GM21528 (cell line): ENCODE measurements at regions not wholly inside any gene's neighbourhood (a gene's known extent, or its start where the extent isn't known, plus 50 kb on each side); places are given as distances from the start of the nearest gene placed in this dataset.

Source experiments
- ATAC-seq: cut with Tn5 transposase; IDR thresholded peaks from one replicate; pipeline ENCODE4 v1.9.1; 2021; ENCODE audit warnings: mild to moderate bottlenecking, moderate library complexity; ENCODE audit not compliant: unreplicated experiment, low FRiP score

- ATAC-seq: no peak
These were observed 119.6 kb upstream of the DOK5 start for GRCh38 chr20:54355631-54356280.

- no peak for ATAC-seq
These were observed 118.6 kb upstream of the DOK5 start for GRCh38 chr20:54356801-54357200.

GRCh38 chr20:54361475-54361874, 113.9 kb upstream of the DOK5 start:
- no peak for ATAC-seq

- no peak for ATAC-seq
These were observed 113.1 kb upstream of the DOK5 start for GRCh38 chr20:54362283-54362682.

DNA sequence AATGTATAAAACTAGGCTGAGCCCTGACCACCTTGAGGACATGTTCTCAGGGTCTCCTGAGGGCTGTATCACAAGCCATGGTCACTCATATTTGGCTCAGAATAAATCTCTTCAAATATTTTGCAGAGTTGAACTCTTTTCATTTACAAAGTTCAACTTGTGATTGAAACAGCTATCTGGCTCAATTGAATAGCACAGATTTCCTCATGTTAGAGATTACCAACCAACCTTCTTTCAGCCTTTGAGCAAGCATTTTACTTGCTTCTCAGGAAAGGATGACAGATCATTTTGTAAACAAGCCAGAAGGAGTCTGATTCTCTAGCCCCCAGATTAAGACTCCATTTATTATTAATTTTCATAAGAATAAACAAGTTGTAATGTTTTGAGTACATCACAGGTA, 111.0 kb upstream of the DOK5 start:
- ATAC-seq: no peak

DNA sequence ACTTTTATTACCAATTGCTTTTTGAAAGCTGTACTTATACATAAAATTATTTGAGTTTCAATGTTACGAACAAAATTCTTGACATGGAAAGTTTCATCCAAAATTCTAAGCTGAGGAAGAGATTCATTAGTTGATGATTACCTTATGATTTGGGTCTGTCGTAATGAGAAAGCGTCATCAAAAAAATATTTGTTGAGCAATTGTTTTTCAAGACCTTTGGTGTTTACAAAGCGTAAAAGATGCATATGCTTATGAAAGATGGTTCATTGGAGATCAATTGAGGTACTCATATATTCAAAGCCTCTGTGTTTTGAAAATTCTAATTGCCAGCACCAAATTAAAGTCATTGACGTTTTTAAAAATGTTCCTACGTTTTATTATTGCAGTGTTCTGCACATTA, 110.5 kb upstream of the DOK5 start:
- ATAC-seq: no peak

GRCh38 chr20:54366669-54367344, 108.6 kb upstream of the DOK5 start:
- no peak for ATAC-seq

DNA sequence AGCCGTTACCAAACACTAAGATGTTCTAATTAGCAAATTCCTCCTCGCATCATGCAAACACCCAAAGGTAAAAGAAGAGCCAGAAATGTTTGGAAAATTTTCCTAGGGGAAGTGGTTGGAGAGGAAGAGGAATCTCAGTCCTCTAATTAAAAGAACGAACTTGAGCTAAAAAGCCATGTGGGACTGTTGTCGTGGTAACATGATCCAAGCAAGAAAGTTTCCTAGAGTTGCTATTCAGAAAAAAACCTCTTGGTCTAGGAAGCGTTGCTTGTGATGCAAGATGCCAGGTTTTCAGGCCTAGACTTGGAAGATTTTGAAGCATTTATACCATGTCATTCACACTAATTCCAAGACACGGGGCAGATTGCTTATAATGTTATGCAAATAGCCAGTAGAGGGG, 106.8 kb upstream of the DOK5 start:
- no peak for ATAC-seq

- no peak for ATAC-seq
These were observed 103.1 kb upstream of the DOK5 start for GRCh38 chr20:54372313-54372712.

DNA sequence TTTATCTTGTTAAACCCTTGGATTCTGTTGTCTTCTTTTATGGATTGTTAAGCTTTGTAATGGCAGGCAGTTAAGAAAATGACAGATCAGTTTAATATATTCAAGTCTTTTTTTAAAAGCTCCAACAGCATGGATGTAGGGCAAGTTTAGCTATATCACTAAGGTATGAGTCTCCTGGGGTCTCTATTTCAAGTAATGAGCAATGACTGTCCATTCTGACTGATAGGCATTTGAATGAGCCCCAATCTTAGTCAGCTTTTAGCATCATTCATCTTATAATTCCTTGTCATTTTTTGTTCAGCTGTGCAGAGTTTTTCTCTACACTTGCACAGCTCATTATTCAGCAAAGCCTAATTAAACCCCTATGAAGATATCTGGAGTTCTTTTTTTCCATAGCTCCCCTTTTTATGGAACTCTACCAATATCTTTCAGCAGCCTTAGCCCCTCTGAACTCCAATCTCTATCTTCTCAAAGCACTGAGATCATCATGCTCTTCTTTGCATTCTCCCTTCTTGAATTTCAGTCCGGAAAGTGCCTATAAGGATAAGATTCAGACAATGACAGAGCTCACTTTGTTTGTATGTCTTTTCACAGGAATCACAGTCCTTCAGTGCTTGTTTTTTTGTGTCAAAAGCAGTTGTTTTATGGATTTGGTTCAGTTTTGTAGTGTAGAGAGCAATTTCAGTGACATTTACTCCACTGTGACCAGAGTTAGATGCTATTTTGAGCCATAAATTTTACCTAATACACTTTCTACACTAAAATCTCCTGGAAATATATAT, 97.2 kb upstream of the DOK5 start:
- ATAC-seq: no peak

DNA sequence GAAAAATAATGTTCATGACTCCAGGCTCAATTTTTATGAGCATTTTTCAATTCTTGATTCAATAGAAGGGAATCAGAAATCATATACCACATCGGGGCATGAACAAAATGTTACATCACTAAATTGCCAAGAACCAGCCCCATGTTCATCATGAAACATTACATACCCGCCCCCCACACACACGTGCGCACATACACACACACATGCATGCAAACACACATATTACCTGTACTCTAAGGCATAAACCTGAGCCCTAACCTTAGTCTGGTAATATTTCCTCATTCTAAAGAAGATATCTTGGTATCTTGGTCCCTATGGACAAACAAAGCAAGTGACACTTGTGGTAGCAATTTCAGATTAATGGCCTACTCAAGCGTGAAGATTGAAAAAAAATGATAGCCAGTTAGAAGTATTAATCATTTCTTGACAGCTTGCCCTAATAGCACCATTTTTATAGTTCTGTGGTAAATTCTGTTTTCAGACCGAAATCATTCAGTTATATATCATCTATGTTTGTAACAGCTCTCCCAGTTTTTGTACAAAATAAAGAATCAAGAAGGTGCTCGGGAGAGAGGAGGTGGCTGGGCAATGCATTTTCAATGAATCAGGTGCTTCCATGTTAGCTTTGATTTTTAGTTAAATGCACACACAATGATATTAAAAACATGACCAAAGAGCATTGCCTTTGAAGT, 95.4 kb upstream of the DOK5 start:
- no peak for ATAC-seq

DNA sequence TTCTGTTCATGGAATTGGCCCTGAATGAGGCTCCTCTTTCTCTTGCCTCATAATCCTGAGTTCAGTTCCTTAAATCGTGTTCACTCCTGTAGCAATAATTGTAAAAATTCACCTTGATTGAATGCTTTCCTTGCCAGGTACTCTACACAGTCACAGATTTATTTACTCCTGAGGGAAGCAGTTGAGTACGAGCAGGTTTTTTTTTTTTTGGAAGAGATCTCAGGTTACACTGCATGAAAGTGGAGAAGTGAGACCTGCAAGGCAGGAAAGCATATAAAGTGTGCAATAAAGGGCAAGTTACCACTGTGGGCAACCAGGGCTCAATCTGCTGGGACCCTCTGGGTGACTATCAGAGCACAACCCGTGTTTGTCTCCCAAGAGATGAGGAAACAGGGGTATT, 93.0 kb upstream of the DOK5 start:
- no peak for ATAC-seq

DNA sequence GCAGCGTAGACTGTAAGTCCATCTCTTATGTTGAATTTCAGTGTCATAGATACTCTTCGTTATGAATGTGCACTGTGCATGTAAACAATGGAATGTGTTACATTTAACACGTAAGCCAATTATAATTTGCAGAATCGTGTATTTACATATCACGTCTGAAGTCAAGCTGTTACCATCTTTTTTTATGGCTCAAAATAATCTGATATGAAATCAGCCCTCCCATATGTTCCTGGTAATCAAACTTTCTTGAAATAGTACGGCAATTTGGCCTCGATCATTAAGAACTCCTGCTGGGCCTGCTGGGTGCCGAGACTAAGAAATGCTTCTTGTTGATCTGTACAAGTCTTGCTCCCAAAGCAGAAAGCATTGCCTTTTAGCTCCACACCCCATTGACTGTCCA, 89.6 kb upstream of the DOK5 start:
- ATAC-seq: no peak

GRCh38 chr20:54389596-54390280, 85.7 kb upstream of the DOK5 start:
- no peak for ATAC-seq

- no peak for ATAC-seq
These were observed 77.9 kb upstream of the DOK5 start for GRCh38 chr20:54397292-54398140.

- ATAC-seq: no peak
These were observed 76.6 kb upstream of the DOK5 start for GRCh38 chr20:54398814-54399213.

- ATAC-seq: no peak
These were observed 69.9 kb upstream of the DOK5 start for GRCh38 chr20:54405540-54405939.

- no peak for ATAC-seq
These were observed 67.9 kb upstream of the DOK5 start for GRCh38 chr20:54407459-54407858.

- no peak for ATAC-seq
These were observed 59.4 kb upstream of the DOK5 start for GRCh38 chr20:54415967-54416366.

DNA sequence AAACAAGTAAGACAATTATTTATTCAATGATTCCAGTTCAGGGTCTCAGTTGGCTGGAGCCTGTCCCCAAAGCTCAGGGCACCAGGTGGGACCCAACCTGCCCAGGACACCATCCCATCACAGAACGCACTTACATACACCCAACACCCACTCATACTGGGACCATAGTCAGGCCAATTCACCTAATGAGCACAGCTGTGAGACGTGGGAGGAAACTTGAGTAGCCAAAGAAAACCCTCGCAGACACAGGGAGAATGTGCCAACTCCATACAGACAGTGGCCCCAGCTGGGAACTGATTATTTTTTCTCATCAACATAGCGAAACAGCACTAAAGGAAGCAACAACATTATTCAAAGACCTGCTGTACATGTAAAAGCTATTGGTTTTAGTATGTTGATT, 58.6 kb upstream of the DOK5 start:
- no peak for ATAC-seq
